NCI-H146 (cell line): ENCODE measurements at regions not wholly inside any gene's neighbourhood (a gene's known extent, or its start where the extent isn't known, plus 50 kb on each side); places are given as distances from the start of the nearest gene placed in this dataset.

Source experiments
- DNase-seq: peaks from one replicate; lab custom pipeline; 2025; lab: John Stamatoyannopoulos, UW

DNA sequence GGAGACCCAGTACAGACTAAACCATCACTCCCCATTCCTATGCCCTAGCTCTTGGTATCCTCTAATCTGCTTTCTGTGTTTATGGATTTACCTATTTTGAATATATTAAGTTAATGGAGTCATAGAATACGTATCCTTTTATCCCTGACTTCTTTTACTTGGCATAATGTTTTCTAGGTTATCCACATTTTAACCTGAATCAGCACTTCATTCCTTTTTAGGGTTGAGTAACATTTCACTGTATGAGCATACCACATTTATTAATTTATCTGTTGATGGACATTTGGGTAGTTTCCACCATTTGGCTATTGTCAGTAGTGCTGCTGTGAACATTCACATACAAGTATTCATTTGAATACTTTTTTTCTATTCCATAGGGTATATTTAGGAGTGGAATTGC is 157.3 kb upstream of the CTNNA2 start:
- DNase-seq, result no peak

DNA sequence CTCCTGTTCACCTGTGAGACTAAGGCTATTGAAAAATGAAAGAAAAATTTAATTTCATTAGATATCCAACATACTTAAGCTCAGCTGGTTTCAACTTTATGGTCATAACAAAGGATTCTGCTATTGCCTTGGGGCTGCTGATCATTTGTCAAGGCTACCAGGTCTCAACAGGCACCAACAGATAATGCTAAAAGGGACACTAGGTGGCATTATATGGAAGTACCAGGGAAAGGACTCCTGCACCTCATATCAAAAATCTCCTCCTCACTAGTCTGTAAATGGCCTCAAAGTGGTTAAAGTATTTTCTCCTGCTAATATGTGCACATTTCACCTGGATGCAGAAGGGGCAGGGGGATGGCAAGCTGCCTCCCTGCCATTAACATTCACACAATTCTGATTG is 167.9 kb upstream of the REG3A start:
- DNase-seq, result no peak

DNA sequence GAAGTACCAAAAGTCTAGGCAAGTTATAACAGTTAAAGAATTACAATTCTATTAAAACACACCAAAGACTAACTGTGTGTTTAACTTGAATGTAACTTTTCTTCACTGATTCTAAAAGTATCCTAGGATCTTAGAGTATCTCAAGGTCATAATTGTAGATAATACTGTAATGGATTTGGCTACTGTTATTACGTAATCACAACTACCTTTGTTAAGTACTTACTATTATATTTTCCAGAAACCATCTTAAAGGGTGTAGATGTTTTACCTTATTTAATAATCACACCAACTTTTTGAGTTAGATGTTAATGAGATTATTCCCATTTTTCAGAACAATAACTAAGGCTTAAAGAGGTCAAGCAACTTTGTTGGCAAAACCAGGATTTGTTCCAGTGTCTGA is 161.3 kb upstream of the REG3A start:
- DNase-seq, result no peak

- no peak for DNase-seq
Measured at GRCh38 chr2:79294994-79295393, 135.4 kb upstream of the REG3A start.

DNA sequence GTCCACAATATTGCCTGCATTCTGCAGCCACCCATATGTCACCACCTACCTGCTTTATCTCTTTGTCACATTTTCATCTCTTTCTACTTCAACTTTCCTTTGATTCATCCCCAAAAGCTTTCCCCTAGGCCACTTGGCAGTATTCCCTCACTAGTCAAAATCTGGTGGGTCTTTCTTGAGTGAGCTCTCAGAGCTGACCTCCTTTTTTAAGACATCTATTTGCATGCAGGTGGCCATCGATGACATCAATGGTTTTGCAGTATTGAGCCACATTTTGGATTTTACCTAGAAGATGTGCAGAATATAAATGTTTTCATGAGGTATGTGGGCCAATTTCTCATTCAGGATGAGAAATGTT is 133.4 kb upstream of the REG3A start:
- DNase-seq, result no peak

- DNase-seq, result no peak
Measured at GRCh38 chr2:79292239-79292957, 132.8 kb upstream of the REG3A start.

DNA sequence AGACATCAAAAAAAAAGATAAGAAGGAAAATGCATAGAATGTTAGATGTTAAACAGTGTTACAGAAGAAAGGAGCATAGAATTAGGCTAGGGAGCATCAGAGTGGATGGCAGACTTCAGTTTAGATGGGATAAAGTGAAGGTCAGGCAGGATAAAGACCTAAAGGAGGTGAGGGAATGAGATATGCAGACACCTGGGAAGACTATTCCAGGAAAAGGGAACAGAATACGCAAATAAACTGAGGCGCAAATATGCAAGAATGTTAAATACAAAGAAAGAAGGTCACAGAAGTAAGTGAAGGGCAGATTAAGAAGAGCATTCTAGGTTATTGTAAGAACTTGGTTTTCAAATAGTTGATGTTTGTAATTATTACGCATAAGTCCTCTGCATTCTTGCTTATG is 116.3 kb upstream of the REG3A start:
- DNase-seq, result no peak

DNA sequence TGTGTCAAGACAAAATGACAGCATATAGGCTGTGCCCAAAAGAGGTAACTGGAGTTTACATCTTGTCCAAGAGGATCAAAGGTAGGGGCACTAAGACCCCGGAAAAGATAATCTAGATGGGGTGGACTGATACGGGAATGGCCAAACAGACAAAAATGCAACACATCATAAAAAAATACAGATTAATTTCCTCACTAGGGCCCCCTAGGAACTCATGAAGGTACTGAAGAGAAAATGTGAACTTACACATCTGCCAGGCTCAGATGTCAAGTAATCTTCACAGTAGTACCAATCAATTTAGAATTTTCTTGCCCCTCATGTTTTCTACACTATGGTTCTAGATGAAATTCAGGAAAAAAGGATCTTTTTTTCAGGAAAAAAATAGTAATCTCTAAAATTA is 115.6 kb upstream of the REG3A start:
- no peak for DNase-seq

DNA sequence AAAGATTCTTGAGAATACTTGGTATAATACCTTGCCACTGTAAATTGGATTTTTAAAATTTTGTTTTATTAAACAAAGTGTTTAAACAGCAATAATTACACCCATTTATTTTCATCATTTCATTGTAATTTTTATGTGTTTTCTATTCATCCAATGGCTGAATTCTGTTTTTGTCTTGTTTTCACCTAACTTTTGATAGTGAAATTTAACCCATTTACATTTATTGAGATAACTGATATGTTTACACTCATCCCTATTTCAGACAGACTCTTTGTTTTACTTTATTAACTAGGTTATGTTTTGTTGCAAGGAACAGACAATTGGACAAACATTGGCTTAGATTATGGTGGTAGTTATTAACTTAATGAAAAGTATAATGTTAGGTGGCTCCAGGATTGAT is 113.1 kb upstream of the REG3A start:
- DNase-seq, result no peak

- DNase-seq, result no peak
Measured at GRCh38 chr2:79271456-79271855, 111.9 kb upstream of the REG3A start.

GRCh38 chr2:79260848-79261247 is 101.3 kb upstream of the REG3A start:
- DNase-seq, result no peak

GRCh38 chr2:79259959-79260358 is 100.4 kb upstream of the REG3A start:
- no peak for DNase-seq

GRCh38 chr2:79259296-79259695 is 99.7 kb upstream of the REG3A start:
- no peak for DNase-seq

- DNase-seq, result no peak
Measured at GRCh38 chr2:79253243-79253774, 93.8 kb upstream of the REG3A start.

DNA sequence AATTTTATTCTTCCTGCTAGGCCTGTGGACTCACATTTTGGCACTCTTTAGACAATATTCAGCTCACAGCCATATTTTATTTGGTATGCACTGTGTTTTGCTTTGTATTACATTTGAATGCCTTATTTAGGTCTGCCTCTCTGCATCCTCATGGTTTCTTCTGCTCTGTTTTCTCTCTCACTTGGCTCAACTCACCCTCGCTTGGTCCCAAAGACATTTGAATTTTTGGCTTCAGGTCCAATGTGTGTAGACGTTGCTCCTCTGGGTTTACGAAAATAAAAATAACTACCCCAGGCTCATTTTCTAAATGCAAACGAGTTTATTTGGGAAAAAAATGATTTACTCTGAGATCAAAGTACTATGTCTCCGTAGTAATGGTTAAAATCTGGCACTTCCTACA is 91.1 kb upstream of the REG3A start:
- no peak for DNase-seq

- no peak for DNase-seq
Measured at GRCh38 chr2:79248776-79249175, 89.2 kb upstream of the REG3A start.

GRCh38 chr2:79235135-79235534 is 75.6 kb upstream of the REG3A start:
- DNase-seq, result no peak

- DNase-seq, result no peak
Measured at GRCh38 chr2:79223539-79223938, 64.0 kb upstream of the REG3A start.

DNA sequence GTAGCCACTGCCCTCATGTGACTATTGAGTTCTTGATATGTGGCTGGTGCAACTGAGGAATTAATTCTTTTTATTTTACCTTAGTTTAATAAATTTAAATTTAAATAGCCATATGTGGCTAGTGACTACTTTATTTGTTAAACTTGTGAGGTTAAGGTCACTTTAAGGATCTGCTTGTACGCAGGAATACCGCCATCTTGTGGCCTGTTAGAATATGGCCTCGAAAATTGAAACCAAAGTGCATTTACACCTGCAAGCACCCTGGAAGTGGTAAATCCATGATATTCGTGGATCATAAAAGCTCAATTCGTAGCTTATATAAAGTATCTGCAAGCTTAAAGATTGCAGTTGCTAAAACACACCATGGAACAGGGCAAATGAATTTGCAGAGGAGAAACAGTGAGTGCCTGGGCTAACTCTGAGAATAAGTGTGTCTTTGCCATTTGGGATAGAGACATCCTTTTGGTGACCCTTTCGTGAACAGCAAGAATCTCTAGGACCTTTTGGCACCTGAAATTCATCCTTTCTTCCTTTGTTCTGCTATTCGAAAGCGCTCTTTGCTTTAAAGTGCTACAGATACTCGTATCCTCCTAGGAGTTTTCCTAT is 59.9 kb upstream of the REG3A start:
- peak; percentile 41 for DNase-seq

- DNase-seq, result no peak
Measured at GRCh38 chr2:79210274-79210917, 50.8 kb upstream of the REG3A start.
